HG03521 (cell line): ENCODE measurements at regions not wholly inside any gene's neighbourhood (a gene's known extent, or its start where the extent isn't known, plus 50 kb on each side); places are given as distances from the start of the nearest gene placed in this dataset.

Experiments
- ATAC-seq: cut with Tn5 transposase; IDR thresholded peaks from one replicate; pipeline ENCODE4 v1.9.1; 2021; ENCODE audit warnings: mild to moderate bottlenecking, moderate library complexity; ENCODE audit not compliant: unreplicated experiment

DNA sequence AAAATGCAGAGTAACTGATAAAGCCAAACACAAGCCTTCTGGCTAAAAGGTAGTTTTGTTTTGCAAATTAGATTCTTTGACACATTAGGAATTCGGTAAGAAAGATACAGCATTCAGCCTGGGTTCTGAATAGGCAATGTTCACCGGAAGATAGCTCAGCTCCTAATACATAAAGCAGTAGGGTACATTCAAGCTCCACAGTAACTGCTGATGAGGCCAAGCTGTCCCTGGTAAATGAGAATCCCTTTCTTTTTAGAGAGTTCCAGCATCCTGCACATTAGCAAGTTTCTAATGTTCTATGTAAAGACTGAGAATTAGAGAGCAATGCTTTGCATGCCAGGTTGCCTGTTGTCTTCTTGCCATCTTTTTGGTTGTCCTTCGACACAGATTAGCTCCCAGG is 316.3 kb upstream of the SLC14A2 start:
- ATAC-seq: no peak

DNA sequence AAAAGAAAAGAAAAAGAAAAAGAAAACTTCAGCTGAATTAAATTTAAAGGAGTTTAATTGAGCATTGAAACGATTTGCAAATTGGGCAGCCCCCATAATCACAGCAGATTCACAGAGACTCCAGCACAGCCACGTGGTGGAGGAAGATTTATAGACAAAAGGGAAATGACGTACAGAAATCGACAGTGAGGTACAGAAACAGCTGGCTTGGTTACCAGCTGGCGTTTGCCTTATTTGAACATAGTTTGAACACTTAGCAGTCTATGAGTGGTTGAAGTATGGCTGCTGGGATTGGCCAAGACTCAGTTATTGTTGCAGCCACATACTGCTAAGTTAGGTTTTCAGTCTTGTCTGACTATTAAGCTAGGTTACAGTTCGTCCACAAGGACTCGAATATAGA is 312.2 kb upstream of the SLC14A2 start:
- no peak for ATAC-seq

DNA sequence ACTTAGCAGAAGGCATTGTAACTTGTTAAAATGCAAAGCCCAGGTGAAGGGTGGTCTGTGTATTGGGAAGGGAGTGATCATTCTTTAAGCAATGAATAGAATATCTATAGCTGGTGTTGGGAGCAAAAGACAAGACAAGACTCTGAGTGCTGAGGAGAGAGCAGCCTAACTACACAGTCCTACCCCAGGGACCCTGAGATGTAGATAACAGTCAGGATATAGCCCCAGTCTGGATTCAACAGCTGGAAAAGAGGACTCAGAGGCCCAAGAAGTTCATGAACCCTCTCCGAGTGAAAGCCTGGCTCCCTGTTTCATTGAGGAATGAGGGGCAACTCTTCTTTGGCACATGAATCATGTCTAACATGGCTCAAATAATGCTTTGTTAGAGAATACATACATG is 310.7 kb upstream of the SLC14A2 start:
- no peak for ATAC-seq

DNA sequence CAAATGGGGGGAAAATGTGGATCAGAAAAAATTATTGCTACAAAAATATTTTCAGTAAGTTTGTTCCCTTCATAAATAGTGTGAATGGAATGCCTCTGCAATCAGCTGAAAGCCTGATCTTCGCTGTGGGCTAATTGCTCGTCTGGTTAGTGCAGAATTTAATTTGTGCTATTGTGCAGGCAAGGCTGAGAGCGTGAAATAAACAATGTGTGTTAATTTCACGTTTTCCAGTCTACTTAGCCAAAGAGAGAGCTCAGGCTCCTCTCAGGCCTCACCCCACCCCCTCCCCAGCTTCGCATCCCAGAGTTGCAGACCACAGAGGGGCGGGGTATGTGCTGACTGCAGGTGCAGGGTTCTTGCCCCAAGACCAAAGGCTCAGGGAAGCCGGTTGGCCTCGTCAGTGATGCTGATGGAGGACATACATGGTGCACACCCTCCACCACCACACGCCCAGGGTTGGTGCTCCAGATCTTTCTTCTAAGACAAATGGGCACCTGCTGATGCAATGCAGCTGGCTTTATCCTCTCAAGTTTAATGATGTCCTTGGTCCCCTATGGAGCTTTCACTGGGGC is 302.6 kb upstream of the SLC14A2 start:
- no peak for ATAC-seq

DNA sequence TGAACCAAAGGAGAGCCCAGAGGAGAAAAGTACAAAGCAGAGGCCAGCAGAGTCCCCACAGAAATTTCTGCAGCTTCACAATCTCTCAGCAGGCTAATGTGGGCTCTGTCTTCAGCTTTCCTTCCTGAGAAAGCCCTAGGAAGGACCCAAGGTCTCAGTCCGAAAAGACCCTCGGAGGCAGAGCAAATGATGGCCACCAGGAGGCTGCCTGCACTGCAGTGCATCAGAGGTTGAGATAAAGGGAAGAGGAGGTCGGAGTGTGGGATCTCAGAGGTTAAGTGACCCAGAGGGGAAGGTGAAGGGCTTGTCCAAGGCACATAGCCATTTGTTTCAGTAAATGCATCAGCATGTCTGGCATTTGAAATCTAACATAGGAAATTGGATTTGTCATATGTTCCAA is 299.1 kb upstream of the SLC14A2 start:
- ATAC-seq: no peak

DNA sequence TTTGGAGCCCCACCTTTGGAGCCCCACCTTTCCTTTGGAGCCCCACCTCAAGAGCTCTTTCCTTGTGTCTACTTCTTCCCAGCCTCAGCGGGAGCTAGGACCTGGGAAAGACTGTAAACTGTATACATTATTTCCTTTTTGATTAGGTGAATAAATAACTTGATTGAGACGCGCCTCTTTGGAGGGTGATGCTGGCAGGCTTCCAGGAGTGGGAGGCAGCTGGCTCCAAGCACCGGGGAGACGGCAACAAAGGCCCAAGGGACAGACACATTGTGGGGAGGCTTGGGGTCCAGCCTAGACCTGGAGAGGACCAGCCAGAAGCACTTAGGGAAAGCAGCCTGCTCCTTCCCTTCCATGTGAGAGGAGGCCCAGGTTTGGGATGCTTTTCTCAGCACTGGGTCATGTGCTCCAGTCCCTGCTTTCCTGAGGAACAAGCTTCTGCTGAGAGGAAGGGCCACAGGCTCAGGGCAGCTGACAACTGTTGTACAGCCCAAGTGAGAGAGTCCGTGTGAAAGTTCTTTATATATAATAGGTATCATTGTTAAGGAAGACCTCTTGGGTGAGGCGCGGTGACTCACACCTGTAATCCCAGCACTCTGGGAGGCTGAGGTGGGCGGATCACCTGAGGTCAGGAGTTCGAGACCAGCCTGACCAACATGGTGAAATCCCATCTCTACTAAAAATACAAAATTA is 297.2 kb upstream of the SLC14A2 start:
- no peak for ATAC-seq

DNA sequence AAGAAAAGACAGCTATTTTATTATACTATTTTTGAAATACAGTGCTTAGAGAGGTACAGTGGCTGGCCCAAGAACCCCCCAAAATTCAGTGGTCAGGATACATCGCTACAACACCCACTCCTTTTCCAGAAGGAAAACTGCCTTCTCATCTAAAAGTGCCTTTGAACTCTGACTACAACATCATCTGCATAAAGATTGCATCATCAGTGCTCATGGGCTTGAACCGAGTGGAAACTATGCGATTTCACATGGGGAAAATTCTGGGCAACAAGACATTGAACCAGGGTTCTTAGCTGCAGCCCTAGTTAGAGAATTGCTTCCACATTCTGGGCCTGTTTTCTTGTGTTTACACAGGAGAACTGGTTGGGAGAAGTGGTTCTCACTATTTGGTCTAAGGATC is 294.6 kb upstream of the SLC14A2 start:
- no peak for ATAC-seq

DNA sequence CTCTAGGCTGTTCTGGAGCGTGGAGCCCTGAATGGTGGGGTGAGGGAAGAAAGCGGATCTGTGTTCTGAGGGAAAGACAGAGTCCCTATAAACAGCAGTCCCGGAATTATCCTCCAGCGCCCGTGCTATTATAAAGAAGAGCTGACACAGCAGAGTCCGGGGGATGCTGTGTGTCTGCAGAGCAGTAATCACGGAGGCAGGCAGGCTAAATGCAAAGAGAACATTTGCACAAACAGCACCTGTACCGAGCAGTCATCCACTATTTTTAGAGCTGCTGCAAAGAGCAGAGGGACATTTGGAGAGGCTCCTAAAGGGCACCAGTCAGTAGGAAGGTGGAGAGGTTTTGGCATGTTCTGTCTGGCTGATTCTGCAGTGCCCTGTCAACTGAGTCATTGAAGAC is 293.8 kb upstream of the SLC14A2 start:
- no peak for ATAC-seq

DNA sequence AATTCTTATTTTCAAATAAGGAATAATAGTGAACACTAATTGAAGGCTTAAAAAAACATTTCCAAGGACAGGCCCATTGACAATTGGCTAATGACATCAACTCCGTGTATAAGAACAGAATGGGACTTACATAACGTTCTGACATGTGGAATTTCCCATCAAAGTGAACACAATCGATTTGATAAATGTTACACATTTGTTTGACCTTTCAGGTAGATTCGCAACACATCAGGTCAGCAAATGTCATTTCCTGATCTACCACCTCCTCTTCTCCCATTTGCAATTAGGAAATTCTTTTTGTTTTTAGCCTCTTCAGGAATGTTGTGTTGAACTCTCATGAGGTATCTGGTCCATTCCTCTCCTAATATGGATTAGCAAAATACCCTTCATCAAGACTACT is 292.9 kb upstream of the SLC14A2 start:
- no peak for ATAC-seq

DNA sequence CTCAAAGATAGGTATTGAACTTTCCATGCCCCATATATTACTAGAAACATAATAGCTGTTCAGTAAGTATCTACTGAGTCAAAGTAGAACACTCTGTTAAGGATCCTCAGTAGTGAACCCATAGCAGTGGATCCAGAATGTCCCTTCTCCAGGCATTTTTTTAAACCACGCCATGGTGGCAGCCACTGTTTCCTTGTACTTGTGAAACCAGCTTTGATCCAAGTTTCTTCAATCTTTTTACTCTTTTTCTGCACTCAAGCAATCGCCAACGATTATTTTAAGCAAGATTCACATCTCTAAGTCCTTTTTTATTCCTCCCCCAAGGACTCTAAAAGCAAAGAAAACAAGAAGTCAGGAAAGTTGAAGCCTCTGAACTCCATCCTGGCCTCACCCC is 291.2 kb upstream of the SLC14A2 start:
- no peak for ATAC-seq

DNA sequence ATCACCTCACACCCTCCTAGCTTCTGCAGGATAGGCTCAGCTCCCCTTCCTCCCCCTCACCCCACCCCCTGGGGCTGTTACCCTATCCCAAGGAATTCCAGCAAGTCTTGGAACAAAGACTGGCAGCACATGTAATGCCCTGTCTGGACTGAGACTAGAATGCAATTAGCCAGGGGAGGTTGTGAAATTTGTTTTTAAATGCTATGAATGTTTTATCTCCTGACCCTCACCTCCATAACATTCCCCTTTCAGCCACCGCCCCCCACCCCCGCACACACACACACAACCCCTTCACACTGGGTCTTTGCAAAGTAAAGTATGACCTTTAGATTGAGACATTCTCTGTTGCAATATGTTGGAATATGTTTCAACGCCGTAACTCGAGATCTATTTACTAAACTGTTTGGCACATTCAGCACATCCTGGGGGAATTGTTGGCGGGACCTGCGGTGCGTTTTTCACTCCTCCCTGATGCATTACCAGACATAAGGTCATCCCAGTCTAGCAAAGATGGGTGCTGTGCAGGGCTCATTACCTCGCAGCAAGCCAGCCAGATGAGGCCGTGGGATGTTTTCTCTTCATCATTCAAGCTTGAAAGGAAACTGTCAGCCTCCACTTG is 290.7 kb upstream of the SLC14A2 start:
- ATAC-seq: no peak

DNA sequence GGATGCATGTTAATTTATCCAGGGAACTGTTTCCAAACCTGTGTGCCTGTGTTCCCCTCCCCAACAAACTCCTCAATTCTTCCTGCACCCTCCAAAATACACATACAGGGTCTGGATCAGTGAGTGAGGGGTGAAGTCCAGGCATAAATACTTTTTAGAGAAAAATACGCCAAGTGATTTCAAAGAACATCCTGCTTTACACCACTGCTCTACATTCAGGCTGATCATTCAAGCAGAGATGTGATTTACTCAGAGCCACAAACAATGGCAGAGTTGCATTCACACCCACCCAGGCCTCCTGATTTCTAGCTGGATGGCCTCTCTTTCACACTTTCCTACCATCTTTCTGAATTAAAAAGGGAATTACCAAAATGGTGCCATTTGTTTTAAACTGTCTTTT is 289.5 kb upstream of the SLC14A2 start:
- no peak for ATAC-seq

DNA sequence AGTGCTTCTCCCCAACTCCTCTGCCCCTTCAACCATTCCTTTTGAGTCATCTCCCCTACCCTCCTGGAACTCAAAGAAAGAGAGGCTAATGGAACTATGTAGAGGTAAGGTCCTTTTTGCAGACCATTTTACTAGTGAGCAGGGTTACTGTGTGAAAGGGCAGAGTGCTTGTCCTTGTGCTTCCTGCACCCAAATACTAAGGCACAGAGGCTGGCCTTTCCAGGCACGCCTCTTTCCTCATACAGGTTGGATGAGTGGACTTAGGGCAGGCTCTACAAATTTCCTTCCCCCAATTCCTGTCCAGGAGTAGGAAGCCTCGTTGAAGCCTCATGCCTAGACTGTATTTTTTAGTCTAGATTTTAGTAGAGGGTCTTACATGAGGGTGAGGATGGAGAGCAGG is 288.8 kb upstream of the SLC14A2 start:
- ATAC-seq: no peak

DNA sequence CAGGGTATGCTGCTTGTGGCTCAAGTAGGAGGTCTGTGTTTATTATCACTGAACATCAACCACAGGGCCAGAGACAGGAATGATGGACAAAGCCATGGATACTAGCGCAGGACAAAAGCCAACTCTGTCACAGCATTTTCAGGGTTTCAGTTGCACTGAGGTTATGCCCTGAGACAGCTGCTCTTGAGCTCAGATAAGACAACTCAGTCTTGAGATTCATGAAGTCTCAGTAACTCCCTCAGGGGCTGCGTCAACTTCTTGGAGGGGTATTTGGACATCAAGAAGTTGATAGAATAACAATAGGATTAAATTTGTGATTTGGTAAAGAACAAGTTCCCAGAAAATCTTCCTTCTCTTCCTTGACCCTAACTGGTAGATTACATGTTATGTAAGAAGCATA is 287.0 kb upstream of the SLC14A2 start:
- no peak for ATAC-seq

DNA sequence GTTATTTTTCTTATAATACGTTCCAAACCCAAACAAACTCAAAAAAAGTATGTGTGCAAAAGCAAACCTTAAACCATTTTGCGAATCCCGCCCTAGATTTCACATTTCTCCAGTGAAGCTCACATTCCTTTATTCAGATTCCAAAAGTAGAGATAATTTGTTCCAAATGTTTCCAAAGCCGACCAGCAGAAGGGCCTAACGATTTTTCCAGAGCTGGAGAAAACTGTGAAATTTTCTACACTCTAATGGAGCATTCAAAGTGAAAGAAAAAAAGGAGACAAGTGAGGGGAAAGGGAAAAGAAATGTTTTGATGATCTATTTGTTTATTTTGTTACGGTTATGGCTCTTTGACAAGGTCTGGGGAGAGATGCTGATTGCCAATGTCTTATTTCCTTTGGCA is 286.5 kb upstream of the SLC14A2 start:
- no peak for ATAC-seq

DNA sequence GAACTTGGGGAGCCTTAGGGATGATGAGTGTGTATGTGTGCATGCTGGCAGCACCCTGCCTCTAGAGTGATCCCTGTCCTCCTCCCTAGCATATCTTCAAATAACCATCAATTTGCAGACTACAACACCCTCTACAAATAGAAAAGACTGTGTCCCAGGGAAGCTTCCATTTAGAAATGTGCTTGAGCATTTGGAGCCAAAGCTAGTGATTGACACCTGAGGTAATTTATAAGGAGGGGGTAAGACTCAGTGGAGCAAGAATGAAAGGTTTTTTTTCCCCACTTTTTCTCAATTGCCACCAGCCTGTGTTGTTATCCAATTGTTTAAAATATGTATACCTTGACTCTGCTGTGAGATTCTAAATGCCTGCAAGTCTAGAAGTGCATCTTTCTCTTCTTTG is 286.0 kb upstream of the SLC14A2 start:
- no peak for ATAC-seq

DNA sequence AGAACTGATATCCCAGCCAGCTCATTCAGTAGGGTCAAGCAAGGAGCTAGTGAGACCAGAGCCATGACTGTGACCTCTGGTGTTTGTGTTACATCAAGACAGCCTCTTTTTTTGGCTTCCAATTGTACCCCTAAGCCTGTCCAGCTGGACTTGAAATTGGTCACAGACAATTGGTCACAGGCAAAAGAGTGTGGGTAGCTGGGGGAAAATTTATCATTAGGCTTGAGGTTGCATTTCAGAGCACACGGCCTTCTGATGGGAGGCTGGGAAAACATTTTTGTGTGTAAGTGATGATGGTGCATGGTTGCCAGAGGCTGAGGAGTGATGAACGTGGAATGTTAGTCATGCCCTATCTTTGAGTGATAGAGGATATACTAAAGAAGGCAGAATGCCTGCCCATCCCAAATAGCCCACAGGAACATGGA is 285.1 kb upstream of the SLC14A2 start:
- no peak for ATAC-seq

DNA sequence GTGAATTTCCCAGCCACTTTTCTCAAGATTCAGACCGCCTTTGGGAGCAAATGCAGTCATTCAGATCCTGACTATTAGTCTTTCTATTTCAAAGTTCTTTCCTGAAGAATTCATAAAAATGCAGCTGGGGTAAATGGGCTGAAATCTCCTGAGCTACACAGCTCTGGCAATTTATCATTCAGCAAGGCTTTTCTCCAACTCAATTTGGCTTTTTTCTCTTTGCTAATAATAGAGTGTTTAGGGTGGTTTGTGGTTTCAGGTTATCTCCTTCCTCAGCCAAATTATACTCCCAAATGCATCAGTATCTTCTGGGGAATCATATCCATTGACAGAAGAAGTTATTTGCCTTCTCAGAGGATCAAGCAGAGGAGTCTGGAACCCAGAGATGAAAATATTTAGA is 282.4 kb upstream of the SLC14A2 start:
- ATAC-seq: no peak

DNA sequence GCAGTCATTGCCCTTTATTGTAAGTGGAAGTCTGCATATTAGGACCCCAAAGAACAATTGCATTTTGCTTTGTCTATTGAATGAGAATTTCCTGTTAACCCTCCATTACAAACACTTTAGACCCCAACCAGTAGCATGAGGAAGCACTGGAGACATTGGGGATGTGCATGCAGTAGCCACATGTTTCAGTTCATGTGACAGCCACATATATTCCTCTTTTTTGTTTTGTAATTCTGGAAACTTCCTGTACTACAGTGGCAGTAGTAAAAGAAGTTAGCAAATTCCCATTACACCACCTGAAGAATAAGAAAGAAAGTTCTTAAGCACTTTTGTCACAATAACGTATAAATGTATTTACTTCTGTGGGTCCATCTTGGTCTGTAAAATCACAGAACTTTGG is 281.1 kb upstream of the SLC14A2 start:
- ATAC-seq: no peak

DNA sequence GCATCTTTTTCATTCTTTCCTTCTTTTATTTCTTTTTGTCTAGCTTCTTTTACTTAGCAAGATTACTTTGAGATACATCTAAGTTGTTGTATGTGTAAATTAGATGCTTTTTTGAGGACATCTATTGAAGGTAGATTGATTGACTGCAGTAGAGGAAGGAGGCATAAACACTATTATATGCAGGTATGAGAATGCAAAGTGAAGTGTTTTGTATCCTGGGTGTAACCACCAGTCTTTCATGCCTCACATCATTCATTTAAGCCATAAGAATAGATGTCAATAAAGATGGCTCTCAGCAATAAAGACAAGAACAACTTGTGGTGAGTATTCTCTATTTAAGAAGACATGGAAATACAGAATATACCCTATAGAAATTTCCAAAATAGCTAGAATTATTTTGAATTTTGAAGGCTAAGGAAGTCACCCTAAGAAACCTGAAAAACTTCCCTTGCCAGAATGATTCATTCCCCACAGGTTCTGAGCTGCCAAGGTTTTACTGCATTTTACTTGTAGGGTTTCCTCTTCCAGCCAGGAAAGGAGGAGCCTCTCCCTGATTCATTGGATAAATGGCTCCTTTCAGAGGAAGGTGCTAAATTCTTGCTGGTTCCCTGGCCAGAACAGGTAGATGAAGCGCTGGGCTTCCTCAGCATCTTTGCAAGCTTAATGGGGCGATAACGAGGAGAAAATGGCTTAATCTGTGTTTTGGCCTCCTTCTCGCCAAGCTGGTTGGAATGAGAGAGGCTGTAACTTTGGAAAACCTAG is 279.8 kb upstream of the SLC14A2 start:
- no peak for ATAC-seq

DNA sequence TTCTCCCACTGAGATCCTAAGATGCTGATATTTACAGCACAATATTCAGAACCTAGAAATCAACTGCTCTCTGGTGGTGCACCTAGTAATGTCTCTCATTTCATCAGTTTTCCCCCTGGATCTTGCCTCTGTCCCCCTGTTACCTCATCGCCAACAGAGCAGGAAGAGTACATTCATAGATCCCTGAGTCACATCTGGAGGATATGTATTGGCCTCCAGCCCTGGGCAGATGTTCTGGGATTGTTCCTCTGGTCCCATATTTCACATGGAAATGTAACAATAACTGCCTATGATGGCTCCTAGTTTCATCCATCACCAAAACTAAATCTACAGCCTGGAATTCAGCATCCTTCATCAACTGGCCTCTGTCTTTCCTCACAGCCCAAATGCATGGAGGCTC is 278.8 kb upstream of the SLC14A2 start:
- no peak for ATAC-seq

DNA sequence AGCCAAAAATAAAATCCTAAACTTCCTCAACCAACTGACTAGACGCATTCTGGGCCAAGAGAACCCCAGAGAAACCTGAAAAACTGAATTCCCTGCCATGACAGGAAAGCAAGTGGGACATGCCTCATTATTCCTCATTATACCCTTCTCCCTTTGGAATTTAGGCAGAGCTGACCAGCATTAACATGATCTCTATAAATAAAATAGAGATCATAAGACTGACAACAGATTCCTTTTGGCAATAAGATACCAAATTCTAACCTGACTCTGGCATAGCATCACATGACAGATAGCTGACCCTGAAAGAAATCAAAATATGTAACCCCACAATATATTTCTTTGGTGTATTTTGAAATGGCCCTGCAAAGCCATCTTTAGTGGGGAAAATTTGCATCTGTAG is 277.8 kb upstream of the SLC14A2 start:
- ATAC-seq: no peak
